HG02943 (cell line): ENCODE measurements at regions not wholly inside any gene's neighbourhood (a gene's known extent, or its start where the extent isn't known, plus 50 kb on each side); places are given as distances from the start of the nearest gene placed in this dataset.

Experiments
- ATAC-seq: cut with Tn5 transposase; IDR thresholded peaks from one replicate; pipeline ENCODE4 v1.9.1; 2021; ENCODE audit warnings: mild to moderate bottlenecking, low read depth, moderate library complexity; ENCODE audit not compliant: unreplicated experiment

DNA sequence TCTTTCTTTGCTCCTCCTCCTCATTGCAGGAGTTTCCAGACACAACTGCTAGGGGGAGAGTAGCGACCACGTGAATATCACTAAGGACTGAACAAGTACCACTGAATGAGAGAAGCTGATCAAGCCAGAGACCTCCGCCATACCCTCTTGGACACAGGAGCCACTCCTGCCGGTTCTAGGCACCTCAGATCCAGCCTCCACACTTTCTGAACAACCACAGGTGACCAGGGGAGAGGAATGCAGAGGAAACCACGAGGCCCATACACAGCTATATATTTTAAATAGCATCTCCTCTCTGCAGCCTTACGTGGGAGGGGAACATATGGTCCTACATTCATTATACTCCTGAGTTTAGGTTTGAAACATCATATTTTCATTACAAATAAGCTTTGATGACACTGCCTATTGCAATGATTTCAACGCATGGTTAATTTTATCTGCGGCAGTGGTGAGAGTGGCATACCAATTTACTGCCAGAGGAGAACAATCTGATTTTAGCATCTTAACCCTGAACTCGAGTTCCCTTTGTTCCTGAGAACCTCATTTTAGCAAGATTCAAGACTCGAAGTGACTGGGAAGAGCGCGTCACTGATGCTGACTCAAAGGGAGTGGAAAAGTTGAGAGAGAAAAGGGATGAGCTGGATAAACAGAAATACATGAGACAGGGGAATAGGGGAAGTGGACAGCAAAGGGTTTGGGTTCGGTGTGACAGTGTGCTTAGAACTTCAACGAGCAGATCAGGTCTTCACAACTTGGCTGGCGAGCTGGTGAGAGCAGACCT is 231.7 kb upstream of the PPARGC1A start:
- no peak for ATAC-seq

DNA sequence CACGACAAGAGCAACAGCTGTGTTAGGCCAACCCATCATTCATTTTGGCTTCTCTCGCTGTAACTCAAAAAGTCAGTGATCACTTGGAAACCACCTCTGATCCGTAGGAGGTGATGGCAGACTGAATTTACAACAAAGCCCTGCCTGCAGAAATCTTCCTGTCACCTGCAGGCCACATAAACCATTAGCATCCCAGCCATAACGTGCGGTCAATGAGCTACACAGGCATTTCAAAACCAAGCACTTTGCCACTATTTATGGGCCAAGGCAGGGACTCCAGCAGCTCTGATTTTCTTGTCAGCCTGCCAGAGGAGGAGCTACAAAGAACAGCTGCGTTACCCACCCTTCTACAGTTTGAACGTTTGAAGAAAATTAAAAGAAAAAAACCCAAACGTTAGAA is 228.1 kb upstream of the PPARGC1A start:
- ATAC-seq = no peak

DNA sequence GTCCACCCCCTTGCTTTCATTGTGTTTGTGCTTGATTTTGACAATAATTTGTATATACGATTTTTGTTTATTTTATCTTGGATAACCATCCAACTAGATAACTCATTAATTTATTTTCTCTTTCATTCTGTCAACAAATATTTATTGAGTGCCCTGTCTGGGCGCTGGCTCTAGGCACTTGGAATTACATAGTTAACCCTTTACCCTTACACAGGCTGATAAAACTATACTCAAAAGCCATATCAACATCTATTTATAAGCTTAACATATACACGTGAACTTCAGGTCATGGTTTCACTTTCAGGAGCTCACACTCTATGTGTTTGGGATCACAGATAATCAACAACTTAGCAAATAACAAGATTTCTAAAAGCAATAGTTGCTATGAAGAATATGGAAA is 226.3 kb upstream of the PPARGC1A start:
- ATAC-seq = no peak

DNA sequence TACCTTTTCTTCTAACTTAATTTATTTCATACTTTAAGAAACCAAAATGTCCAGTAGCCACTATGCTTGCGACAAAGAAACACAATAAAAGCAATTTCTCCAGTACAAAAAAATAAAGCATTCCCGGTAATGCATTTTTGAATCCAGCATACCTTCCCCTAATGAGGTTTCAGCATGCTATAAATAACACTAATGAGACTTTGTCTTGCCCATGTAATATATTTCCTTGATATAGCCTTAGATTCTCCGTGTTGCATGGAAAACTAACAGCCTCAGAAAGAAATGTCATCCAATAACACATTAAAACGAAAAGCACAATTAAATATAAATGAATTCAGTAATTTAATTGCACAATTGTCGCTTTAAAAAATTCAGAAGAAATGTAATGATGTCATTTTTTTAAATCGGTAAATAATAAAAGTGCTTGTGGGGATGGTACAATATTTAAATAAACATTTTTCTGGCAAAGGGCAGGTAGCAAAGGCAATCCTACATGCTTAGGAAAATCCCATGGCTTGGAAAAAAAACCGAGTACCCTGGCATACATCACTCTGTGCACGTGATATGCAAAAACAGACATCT is 225.2 kb upstream of the PPARGC1A start:
- no peak for ATAC-seq

DNA sequence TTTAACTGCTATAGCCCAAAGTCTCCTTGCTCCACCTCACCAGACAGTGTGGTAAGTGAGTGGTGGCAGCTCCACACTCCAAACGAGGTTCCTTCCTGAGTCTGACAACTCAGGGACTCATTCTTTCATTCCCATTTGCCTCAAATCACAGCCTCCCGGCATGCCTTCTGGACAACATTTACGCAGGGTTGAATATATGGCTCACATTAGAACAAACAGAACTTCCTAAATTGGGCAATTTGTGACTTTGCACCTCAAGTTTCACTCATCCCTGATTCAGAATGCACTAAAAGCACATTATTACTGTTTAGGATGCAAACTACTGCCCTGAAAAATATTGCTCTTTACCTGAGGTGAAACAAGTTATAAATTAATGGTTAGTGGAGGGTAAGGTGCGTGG is 224.6 kb upstream of the PPARGC1A start:
- ATAC-seq = no peak

DNA sequence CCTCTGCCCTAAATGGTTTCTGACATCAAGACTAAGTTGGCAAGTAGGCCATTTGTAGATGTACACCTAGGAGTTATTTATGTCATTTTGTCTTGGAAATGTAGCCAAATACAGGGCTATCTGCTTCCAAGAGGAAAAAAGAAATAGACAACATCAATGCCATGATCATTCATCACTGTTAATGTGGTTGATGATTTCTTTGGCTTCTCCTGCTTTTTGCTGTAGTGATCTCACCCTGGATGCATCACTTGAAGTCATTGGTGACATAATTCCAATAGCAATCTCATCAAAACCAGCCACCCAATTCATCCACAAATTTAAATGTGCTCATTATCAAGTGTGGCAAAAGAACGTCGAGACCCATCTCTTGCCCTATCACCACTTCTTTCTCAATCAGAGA is 222.6 kb upstream of the PPARGC1A start:
- no peak for ATAC-seq

DNA sequence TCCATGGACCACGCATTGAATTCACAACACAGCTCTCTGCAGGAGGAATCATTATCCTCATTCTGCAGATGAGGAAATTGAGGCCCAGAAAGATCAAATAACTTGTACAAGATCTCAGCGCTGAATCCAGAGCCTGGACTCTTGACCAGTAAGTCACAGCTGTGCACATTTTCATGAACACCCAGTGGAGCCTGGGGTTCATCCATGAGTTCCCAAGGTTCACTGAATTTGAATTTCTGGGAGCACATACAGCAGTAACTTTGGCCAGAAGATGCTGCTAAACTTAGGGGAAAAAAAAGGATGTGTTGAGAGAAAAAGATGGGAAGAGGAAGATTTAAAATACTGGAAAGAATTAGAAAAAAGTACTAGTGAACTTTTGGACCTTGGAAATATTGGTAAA is 218.7 kb upstream of the PPARGC1A start:
- no peak for ATAC-seq

DNA sequence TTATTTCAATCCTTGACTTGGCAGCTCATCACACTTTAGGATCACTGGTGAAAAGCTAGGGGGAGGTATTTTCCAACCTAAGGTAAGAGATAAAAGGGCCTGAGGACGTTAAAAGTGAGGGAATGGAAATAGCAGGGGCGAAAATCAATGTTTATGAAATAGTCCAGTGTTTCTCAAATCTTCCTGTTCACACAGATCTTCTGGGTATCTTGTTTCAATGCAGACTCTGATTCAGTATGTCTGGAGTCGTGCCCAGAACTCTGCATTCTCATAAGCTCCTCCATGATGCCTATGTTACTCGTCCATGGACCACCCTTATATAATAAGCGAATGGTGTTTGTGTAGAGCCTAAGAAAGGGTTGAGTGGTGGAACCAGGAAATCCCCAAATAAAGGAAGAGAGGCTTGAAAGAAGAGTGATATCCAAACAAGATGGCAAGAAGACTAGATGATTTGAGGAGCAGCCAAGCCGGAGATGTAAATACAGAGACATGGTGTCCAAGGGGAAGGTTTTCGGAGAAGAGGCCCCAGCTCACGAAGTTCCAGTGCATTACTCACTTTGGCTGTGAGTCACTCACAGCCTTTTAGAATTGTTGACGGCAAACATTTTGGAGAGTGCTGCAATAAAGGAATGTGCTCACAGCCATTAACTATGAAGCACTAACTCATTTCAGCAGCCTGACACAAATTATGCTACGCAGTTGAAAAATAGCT is 215.6 kb upstream of the PPARGC1A start:
- ATAC-seq = no peak

DNA sequence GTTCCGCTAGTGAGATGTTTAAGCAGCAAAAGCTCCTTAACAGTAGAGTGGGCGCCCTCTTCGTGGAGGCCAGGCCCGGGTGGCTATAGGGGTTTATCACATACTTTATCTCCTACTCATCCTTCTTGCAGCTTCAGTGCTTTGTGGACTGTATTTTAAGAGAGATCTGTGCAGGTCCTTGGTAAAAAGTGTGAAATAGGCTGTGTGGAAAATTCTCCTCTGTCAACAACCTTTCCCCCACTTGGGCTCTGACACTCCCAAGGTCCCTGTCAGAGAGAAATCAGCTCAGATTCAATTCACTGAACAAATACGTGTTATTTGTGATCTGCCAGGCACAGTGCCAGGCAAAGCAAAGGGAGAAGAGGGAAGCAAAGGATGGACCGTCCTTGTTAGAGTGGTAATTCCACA is 214.3 kb upstream of the PPARGC1A start:
- no peak for ATAC-seq

DNA sequence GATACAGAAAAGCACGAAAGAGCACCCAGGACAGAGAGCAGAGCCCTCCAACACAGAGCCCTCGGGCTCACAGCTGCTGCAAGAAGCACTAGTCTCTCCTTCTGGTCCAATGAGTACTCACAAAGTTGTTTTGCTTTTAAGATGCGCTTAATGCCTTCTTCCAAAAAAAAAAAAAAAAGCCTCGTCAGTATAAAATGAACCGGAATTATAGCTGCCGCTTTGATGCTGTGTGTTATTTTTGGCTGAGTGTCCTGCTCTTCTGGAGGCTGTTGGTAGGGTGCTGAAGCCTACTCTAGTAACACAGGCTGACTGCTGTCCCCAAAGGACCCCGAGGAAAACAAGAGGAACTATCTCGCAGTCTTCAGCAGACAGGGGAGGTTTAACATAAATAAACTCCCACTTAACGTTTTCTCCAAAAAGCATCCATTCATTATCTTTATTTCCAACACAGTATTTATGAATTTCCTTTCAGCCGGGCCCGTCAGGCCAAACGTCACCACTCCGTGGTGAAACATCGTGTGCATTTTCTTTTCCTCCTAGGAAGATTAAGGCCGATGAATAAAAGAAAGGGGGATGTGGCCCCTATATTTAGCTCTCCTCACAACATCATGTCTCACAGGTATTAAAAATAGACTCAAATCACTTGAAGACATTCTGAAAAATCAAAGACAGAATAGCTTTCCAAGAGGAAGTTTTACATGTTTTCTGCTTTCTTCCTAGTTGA is 213.7 kb upstream of the PPARGC1A start:
- ATAC-seq = no peak

DNA sequence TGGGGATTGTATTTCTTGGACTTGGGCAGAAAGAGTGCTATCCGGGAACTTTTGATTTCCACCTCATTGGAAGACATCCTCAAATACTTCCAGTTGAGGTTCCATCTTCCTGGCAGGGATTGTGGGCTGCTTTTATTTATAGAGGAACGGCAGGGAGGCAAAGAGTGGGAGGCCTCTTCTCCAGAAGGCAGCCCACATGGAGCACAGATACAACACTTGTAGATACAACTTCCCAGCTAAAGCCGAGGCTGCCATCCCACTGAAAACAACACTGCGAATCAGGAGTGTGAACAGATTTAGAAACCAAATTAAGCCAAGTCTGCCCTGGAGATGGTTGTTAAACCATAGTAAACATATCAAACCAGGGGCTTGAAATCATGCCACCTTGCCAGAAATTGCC is 212.8 kb upstream of the PPARGC1A start:
- no peak for ATAC-seq

DNA sequence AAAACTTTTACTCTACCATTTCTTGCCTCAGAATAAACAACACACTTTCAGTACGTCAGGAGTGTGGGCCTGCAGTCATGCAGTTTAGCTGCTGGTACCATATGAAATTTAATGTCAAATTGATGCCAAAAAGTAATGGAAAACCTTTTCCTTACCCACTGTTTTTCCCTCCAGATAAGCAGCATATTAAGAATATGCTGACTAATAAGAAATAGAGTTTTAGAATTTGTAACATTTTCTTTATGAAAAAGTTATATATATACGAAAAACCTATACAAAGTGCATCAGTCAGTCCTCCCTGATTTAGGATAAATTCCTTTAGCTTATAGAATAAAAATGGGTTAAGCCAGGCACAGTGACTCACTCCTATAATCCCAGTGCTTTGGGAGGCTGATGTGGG is 206.8 kb upstream of the PPARGC1A start:
- ATAC-seq = no peak

DNA sequence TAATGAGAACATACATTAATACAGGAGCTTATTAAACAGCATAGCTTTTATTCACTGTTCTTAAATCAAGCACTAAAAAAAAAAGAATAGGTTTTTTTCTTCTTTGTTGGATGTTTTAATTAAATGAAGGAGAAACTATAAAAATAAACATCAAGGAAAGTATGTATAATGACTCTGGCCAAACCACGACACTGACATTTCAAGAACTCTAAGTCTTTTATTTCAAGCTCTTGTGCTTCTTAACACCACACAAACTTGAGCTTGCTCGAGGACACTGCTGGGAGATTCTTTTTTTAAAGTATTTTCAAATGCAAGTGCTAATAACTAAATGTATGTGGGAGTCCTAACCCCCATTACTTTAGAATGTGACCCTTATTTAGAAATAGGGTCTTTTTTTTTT is 204.9 kb upstream of the PPARGC1A start:
- ATAC-seq = no peak

DNA sequence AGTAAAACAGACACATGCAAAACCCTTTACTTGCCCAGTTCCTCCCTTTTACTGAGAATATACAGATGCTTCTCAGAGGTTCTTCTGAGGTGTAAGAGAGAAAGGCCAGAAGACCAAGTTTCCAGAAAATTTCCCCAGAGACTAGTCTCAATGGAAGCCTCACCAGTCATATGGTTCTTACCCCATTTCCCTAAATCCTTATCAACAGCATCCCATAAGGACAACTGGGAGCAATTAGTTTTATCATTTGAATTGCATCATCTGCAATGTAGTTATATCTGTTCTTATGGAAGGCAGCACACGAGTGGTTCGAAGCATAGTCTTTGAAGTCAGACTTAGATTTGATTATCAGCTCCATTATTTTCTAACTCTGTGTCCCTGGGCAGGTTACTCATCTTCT is 203.6 kb upstream of the PPARGC1A start:
- ATAC-seq = no peak

DNA sequence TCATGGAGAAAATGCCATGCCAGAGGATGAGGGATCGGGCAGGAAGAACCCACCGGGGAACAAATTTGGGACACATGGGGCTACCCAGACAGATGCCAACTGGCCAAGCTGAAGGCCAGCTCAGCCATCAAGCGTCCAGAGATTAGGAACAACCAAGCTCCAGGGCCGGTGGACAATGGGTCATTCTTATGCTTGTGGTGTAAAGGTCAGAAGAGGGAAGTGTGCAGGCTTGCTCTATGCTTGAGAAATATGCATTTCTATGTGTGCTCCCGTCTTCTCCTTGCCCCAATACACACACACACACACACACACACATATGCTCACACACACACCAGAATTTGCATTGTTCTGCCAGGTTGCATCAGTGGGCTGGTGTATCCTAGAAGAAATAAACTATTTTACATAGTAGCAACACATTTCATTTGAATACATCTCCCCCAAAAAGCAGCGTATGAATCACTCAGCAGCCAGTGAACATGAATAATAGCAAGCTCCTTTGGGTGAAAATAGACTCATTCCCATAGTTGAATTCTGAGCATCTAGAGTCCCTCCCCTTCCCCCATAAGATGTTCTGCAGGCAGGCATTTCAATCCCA is 201.9 kb upstream of the PPARGC1A start:
- no peak for ATAC-seq

DNA sequence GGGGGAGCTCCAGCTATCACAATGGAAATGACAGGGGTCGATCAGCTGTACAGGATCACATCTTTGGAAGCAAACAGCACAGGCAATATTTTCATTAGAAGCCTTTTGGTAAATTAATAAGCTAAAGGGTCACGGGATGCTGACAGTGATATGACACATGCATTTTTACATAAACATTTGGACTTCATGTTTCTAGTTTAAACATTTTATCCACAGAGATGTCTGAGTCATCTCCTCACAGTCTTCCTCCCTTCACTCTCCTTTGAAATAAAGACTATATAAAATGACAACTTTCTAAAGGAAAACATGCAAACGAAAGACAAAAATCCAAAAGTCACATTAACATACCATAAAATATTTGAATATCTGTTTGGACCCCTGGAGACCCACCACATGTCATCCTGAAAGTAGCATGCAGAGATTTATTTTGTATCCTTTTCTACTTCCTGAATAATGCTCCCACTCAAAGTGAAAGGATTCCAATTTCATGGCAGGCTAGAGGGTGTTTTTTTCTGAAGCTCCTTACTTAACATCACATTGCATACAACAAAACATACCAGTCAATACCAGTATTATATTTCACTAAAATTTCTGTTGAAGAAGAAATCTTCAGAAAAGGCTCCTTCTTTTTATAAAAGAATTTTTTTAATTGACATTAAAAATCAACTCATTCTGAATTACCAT is 200.1 kb upstream of the PPARGC1A start:
- no peak for ATAC-seq

DNA sequence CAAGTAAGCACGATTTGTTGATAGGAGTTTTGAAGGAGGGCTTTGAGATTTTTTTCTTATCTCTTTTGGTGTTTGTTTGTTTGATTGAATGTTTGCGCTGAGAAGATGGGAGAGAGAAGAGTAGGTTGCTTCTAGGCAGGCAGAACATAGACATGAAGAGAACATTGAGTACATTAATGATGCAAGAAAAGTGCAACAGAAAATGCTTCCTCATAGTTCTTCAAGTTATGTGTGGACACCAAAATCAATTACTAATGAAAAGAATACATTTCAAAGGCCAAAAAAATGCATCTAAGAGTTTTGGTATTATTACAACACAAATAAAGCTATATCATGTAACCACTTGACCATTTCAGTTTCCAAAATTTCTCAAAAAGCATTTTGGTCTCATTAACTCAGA is 191.0 kb upstream of the PPARGC1A start:
- no peak for ATAC-seq

DNA sequence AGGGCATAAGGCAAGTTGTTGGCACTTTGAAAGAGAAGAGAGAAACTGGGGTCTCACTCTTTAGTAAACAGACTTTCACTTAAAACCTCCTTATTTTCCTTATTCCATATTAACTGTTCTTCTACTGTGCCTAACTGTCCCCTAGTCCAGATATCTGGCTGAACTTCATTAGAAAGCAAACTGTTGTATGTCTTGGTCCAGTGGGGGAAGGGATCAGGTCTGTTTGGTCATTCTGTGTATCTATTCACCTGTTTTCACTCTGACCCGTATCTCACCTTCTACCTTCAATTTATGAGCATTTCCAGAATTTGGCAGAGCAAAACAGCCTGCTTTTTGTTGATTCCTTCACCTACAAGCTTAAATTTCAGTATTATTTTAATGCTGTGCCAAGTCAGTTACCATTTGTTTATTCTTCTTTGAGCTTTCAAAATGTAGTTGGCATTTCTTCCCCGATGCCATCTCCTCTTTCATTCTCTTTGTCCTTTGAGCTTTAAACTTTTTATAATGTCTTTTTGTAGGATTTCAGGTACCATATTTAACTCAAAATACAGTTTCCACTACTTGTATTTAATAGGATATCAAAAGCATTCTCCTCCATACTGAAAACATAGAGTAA is 188.6 kb upstream of the PPARGC1A start:
- no peak for ATAC-seq

DNA sequence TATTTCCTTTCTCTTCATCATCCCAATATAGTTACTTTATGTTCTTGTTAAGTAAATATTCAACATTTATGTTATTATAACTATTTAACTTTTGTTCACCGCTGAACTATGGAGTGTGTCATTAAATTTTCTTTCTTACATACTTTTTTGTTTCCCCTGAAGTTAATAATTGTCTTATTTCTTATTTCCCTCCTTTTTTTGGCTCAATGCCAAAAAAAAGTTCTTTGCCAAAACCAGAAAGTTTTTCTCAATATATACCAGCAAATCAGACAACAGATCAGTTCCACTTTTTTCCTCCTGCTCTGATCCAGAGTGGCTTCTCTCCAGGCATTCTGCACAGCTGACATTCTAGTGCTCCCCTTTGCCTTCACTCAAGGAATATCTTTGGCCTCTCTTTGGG is 187.0 kb upstream of the PPARGC1A start:
- no peak for ATAC-seq

DNA sequence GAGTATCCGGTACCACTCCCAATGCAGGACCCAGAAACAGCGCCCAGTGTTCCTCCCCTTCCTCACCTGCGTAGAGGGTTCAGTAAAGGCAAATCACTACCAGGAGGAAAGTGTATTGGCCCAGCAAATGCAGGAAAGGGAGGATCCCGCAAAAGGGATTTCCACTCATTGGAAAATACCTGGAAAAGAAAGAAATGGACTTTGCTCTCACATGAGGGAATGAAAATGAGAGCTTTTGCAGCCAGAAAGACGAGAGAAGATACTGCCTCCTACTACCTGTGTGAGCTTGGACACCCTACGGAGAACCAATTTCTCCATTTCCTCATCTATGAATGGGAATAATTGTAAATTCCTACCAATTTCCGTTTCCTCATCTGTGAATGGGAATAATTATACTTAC is 184.1 kb upstream of the PPARGC1A start:
- no peak for ATAC-seq
